NCI-H2029 treated with DMSO at 0.1 percent for 48 hours (cell line): ENCODE measurements at regions not wholly inside any gene's neighbourhood (a gene's known extent, or its start where the extent isn't known, plus 50 kb on each side); places are given as distances from the start of the nearest gene placed in this dataset.

Experiments used
- DNase-seq: peaks from one replicate; lab custom pipeline; 2025; lab: John Stamatoyannopoulos, UW

- DNase-seq, result no peak
These were observed 315.8 kb downstream of the SH3GL2 start for GRCh38 chr9:17894501-17895160.

GRCh38 chr9:17900606-17901005 is 321.7 kb downstream of the SH3GL2 start:
- DNase-seq, result no peak

DNA sequence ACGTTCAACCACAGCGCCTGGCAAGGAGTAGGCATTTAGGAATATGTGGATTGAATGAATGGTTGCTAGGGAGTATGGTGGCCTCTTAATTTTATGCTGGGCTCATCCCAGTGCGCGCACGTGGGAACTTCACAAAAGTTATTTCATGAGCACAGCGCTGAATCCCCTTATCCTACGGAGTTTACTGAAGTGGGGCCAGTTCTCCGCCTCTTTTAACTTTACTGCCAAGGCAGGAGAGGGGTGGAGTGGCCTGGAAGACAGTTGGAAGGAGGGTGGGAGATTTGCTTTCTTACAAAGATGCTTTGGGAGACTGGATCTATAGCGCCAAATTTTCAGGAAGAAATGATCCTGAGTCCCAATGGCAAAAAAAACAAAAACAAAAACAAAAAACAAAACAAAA is 326.5 kb downstream of the SH3GL2 start:
- no peak for DNase-seq

- DNase-seq, result no peak
These were observed 326.9 kb downstream of the SH3GL2 start for GRCh38 chr9:17905781-17906175.

DNA sequence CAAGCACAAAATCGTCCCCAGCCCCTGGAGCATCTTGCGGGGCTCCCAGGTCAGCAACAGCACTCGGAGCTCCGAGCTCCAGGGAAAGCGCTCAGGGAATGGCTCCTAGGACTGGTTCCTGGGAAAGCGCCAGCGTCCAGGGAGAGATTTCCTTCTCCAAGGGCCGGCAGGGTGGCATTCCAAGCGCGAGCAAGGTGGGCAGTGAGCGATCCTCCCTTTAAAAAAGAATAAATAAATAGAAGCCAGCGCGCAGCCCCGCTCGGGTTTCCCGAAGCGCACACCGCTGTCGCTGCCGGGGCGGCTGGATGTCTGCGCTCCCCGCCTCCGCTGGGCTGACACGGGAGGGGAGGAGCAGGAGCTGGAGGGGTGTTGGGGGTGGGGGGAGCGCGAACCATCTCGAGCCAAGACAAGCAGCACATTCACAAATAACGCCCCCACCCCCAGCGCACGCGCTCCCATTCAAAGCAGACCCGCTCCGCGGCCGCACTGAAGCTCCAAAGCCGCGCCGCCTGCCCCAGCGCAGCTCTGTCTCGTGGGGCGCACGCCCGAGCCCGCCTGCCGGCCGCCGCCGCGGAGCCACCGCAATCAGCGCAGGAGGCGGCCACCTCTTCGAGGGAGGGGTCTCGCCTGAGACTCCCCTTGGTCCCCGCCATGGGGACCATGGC is 327.4 kb downstream of the SH3GL2 start:
- DNase-seq, result no peak

DNA sequence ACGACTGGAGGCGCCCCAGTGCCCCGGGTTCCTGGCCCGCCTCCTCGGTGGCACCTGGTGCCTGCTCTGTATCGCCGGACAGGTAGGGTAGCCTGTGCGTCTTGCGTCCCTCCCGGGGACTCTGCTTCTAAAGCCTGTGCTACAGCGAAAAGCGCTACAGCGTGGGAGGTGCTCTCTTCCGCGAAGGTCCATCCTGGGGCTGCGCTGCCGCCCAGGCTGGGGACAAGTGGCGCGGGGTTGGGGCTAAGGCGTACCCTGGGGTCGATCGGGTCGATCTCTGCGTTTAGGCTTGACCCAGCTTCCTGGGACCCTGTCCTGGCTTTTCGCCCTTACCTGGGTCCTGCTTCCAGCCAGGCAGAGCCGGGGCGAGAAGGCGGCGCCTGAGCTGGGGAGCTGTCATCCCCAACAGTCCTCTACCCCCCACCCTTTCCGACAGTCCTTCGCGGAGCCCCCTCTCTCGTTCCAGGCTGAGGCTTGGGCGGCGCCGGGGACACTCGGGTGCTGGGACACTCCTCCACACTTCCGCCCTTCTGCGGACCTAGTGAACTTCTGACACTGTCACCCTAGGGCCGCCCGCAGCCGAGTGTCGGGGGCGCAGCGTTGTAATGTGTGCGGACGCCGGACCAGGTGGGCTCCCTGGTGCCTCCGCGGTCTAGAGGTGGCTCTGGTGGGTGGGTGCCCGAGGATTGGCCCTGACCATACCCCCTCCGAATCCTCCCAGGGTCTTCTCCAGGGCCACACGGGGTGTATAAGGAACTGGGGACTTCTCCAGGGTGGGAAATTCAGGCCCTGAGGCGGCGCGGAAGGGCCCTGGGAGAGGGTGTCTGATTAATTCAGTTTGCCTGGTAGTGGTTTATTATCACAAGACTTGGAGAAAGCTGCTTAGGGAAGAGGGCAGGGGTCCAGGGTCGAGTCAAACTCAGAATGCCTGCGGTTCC is 328.2 kb downstream of the SH3GL2 start:
- no peak for DNase-seq

DNA sequence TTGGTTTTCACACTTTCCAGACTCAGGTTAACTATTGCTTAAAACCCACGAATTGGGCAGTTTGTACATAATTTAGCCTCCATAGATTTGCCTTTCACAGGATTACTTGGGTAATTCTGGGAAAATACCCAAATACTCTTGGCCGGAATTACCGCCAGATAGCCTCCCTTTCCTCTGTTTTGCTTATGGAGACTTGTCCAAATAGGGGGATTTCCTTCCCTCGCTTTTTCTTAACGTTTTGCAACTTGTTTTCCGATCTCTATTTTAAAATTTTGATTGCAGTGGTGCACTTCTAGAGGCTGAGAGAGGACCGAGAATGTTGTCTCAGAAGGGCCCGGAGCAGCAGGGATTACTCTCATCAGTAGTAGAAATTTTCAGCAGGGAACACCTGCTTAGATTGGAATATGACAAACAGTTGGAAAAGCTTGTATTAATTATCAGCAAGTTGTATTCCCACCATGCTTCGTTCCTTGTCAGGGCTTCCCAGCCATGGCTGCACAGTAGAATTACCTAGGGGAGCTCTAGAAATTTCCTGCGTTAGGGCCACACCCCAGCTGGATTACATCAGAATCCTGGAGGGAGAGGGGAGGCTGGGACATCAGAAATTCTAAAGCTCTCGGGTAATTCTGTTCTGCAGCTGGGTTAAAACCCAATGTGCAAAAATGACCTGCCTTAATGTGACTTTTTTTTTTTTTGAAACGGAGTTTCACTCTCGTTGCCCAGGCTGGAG is 329.1 kb downstream of the SH3GL2 start:
- no peak for DNase-seq

- DNase-seq, result no peak
These were observed 347.4 kb downstream of the SH3GL2 start for GRCh38 chr9:17926246-17926645.

DNA sequence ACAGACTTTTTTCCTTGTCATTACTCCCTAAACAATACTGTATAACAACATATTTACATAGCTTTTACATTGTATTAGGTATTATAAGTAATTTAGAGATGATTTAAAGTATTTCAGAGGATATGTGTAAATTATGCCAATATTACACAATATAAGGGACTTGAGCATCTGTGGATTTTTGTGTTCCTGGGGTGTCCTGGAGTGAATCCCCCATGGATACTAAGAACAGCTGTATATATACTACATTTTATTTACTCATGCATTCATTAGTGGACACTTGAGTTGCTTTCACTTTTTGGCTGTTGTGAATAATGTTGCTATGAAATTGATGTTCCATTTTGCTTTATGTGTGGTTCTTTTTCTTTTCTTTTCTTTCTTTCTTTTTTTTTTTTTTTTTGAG is 348.8 kb downstream of the SH3GL2 start:
- no peak for DNase-seq

DNA sequence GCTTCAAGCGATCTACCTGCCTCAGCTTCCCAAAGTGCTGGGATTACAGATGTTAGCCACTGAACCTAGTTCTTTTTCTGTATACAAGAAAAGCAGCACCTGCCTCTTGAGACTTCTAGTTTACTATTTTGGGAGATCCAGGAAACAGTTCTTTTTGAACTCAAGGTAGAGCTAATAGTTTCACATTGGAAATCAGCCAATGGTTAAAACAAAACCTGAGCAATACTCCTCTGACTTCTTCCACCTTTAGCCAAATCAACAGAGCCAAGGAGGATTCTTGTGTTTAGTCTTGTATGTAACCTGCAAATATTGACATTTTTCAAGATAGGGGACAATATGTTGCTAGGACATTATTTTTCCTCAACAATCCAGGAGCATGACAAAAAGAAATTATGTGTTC is 349.4 kb downstream of the SH3GL2 start:
- no peak for DNase-seq

DNA sequence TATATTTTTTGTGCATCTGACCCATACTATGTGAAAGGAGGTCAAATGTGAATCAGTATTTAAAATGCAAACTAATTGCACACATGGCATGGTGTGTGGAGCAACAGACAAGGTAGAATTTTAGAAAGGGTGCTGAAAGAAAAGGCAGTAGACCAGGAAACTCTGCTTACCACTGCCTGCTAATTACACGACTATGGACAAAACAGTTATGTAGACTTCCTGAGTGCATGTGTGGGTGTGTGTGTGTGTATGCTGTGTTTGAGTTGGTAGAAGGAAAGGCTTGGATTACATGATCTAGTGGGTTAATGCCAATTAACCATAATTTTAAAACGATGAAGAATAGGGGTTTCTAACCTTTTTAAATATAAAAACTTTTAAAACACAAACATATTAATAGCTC is 349.9 kb downstream of the SH3GL2 start:
- no peak for DNase-seq

DNA sequence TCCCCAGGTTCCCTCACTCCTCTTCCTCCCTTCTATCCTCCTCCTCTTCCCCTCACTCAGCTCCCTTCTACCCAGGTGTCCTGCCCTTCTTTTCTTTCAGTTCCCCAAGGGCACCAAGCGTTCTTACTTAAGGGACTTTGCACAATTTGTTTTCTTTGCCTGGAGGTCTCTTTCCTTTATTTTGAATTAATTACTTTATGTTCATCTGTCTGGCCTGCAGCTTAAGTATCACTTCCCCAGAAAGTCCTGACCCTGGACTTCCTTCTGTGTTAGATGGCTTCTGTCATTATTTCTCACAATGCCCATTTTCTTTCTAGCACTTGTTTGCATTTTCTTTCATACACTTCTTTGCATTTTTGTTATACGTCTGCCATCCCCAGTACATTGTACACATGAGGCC is 350.6 kb downstream of the SH3GL2 start:
- DNase-seq, result no peak

DNA sequence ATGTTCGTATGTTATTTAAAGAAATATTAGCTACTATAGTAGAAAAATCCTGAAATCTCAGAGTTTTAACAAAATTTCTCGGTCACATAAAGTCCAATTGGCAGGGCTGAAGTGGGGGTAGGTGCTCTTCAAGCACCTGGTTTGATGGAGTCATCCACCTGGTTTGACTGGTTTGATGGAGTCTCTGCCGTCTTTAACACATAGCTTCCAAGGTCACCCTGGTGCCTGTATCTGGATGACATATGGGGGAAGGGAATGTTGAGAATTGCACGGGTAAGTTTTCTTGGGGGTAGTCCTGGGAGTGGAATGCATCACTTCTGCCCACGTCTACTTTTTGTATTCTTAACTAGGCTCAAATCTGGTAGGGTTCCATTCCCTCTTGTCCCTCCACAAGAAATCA is 351.2 kb downstream of the SH3GL2 start:
- no peak for DNase-seq

- no peak for DNase-seq
These were observed 357.5 kb downstream of the SH3GL2 start for GRCh38 chr9:17936365-17936764.

DNA sequence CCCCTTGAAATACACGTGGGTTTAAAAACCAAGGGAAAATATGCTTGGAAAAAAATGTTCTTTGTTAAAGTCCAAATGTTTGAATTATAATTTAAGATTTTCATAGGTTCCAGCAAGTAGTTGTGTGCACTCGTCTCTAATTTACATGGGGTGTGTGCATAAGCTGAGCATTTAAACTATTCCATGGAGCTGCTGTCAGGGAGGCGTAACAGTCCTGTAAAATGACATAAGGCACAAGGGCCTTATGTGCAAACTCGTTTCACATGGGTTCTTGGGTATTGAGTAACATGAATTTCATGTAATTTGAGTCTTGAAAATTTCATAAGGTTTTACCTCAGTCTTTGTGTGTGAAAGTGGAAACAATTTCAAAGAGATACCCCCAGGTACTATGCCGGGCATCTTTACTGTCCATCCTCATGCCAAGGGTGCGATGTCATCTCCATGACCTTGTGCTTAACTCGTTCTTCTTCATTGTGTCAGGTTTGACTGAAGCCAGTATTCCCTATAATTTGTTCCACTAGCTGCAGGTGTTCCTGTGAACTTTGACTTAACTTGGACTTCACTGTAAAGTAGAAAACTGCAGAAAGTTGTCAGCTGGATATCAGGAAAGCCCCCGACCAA is 359.3 kb downstream of the SH3GL2 start:
- DNase-seq, result no peak

DNA sequence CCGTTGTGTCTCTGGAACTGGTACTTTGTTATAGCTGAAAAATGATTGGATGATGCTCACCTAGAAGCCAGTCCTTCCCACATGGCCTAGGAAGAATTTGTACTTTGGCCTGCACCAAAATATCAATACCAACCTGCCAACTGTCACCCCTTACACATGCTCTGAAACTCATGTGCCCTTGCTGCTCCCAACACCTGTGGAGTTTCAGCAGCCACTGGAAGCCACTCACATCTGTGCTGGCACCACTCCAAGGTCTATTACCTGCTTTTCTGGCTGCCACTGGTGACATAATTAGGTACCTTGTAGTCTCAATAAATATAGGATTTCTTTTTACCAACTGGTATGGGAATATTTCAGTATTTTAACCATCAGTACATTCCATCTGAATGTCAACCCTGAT is 363.6 kb downstream of the SH3GL2 start:
- peak; percentile 21 for DNase-seq

- no peak for DNase-seq
These were observed 376.5 kb downstream of the SH3GL2 start for GRCh38 chr9:17955409-17955808.

DNA sequence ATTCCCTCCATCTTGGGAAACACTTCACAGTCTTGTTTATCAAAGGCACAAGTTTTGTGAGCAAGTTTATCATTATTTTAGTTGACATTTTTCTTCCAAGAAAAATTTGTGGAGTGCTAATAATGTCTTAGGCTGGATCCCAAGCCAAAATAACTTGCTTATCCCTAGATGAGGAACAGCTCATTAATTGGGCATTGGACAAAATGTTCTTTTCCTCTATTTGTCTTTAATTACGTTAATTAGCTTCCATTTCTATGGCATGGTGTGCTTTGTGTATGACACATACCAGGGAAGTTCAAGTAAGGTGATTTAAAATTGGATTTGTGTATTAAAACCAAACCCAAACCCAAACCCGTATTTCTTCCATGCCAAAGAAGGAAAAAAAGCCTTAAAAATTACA is 379.5 kb downstream of the SH3GL2 start:
- DNase-seq, result no peak

GRCh38 chr9:17962747-17963146 is 383.9 kb downstream of the SH3GL2 start:
- no peak for DNase-seq

DNA sequence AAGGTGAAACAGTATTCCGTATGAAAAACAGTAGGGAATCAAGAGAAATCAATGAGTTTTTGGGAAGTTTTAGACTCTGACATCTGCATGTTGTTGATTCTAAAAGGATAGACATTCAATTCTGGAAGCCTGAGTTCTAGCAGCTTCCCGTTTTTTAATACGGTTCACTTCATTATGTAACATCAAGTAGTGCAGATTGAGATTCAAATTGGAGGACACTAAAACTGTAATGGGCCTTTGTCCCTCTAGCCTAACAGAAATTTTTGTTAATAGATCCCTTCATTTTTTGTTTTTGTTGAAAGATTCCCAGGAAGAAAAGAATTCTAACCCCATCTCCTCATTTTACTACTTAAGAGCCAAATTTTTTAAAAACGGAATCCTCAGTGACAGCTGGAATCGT is 384.6 kb downstream of the SH3GL2 start:
- no peak for DNase-seq

- no peak for DNase-seq
These were observed 388.9 kb downstream of the SH3GL2 start for GRCh38 chr9:17967731-17968130.

DNA sequence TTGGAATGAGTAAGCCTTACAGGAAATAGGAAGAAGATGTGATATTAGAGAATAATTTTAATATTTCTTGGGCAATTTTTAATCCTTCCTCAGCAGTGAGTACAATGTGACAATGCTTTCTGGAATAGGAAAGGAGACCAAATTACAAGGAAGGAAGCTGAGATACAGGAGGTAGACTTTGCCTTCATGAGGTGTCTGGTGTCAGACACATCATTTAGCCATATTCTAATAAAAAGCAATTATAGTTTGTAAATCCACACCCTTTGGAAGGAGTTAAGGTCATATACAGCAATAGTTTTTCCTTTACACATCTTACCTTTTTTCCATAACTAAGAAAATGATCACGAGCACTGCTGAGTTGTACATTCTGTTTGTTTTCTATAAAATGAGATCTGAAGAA is 390.4 kb downstream of the SH3GL2 start:
- no peak for DNase-seq
